Spleen (tissue), 7 donors: ENCODE measurements at regions not wholly inside any gene's neighbourhood (a gene's known extent, or its start where the extent isn't known, plus 50 kb on each side); places are given as distances from the start of the nearest gene placed in this dataset.

Experiments
- POLR2A ChIP-seq, 3 donors: fragments of 450-650 bp; IDR thresholded peaks; one replicate each; pipeline ENCODE4 v1.5.1; 2017; ENCODE audit warnings: antibody characterized with exemption in 3 of 3, mild to moderate bottlenecking in 1 of 3
- POLR2AphosphoS5 ChIP-seq, 3 donors: sonication (generic); formaldehyde crosslinking; IDR thresholded peaks; one replicate each; pipeline ENCODE4 v1.5.1; 2017; ENCODE audit warnings: antibody characterized with exemption in 3 of 3
- TF ChIP-seq, protein P1 (sequence below), 11 experiments: fragments of 200-600 bp in 7 of 11; fragments of 450-650 bp in 4 of 11; sonication (generic) in 4 of 11; IDR thresholded peaks in 8 of 11; conservative IDR thresholded peaks in 3 of 11; 1 replicate in 7 of 11; 2 replicates in 4 of 11; pipeline versions ENCODE4 v1.4.0 to v1.8.0; 2016 to 2021; ENCODE audit warnings: antibody characterized with exemption in 11 of 11, inconsistent platforms in 4 of 11, mild to moderate bottlenecking in 1 of 11
- donor health status: DM: no; HTN: no; CAD: no; lungs with moderate emphysema.
- donor health status: DM: no; HTN: no; CAD: no.
- donor health status: DM: no; HTN: no; CAD: no.

DNA sequence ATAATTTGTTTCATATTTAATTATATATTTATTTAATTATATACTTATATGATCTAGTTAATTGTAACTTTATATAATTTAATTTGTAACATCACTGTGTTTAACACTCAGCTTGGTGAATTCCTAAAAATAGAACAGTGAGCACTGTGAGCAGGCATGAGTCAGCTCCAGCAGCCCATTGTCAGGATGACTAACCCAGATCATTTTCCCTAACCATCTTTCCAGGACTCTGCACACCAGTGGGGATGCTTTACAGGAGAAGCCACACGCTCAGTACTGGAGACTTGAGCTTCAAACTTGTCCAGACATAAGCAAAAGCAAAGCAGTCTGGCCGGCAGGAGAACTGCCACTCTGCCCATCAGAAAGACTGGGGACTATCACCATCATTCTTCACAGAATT is 446.2 kb upstream of the TRPC7 start:
- TF ChIP-seq POLR2A (IDR thresholded peaks at IDR 0.05): no peak
- TF ChIP-seq, protein P1, sequence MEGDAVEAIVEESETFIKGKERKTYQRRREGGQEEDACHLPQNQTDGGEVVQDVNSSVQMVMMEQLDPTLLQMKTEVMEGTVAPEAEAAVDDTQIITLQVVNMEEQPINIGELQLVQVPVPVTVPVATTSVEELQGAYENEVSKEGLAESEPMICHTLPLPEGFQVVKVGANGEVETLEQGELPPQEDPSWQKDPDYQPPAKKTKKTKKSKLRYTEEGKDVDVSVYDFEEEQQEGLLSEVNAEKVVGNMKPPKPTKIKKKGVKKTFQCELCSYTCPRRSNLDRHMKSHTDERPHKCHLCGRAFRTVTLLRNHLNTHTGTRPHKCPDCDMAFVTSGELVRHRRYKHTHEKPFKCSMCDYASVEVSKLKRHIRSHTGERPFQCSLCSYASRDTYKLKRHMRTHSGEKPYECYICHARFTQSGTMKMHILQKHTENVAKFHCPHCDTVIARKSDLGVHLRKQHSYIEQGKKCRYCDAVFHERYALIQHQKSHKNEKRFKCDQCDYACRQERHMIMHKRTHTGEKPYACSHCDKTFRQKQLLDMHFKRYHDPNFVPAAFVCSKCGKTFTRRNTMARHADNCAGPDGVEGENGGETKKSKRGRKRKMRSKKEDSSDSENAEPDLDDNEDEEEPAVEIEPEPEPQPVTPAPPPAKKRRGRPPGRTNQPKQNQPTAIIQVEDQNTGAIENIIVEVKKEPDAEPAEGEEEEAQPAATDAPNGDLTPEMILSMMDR (IDR thresholded peaks at IDR 0.05 in 8 of 11, conservative IDR thresholded peaks at IDR 0.05 in 3 of 11): no peak
- no peak for TF ChIP-seq POLR2AphosphoS5 (IDR thresholded peaks at IDR 0.05)
